Stomach (tissue), 8 donors: ENCODE measurements at regions not wholly inside any gene's neighbourhood (a gene's known extent, or its start where the extent isn't known, plus 50 kb on each side); places are given as distances from the start of the nearest gene placed in this dataset.

Experiments
- DNase-seq, 2 donors: peaks; one replicate each; pipeline versions ENCODE4 v3.0.0 to v3.0.0-alpha.2; 2013 to 2019
- H3K27ac ChIP-seq, 5 donors: fragments of 200-600 bp in 4 of 5; sonication (generic) in 4 of 5; one replicate each; pipeline ENCODE4 v1.5.1; 2013 to 2019; ENCODE audit warnings: mild to moderate bottlenecking in 1 of 5, moderate library complexity in 1 of 5
- H3K27me3 ChIP-seq, 3 donors: fragments of 200-600 bp; sonication (generic); one replicate each; pipeline ENCODE4 v1.5.1; 2017 to 2019; ENCODE audit warnings: mixed run types in 1 of 3
- H3K36me3 ChIP-seq, 4 donors: fragments of 200-600 bp; sonication (generic); 1 replicate in 3 of 4; 2 replicates in 1 of 4; pipeline ENCODE4 v1.5.1; 2016 to 2019
- H3K4me1 ChIP-seq, 4 donors: fragments of 200-600 bp; sonication (generic); one replicate each; pipeline ENCODE4 v1.5.1; 2016 to 2019
- H3K4me3 ChIP-seq, 4 donors: fragments of 200-600 bp; sonication (generic) in 3 of 4; one replicate each; pipeline ENCODE4 v1.5.1; 2016 to 2019; ENCODE audit warnings: mild to moderate bottlenecking in 1 of 4
- H3K9me3 ChIP-seq, 4 donors: fragments of 200-600 bp; sonication (generic); one replicate each; pipeline ENCODE4 v1.5.1; 2016 to 2019
- EP300 ChIP-seq: sonication (generic); formaldehyde crosslinking; IDR thresholded peaks from one replicate; pipeline ENCODE4 v1.6.1; 2017; ENCODE audit warnings: antibody characterized with exemption
- POLR2A ChIP-seq, 4 donors: fragments of 450-650 bp; IDR thresholded peaks; one replicate each; pipeline ENCODE4 v1.6.1; 2016; ENCODE audit warnings: antibody characterized with exemption in 4 of 4, control low read depth in 2 of 4, mild to moderate bottlenecking in 1 of 4, moderate library complexity in 1 of 4
- POLR2AphosphoS5 ChIP-seq, 3 donors: sonication (generic); formaldehyde crosslinking; IDR thresholded peaks; one replicate each; pipeline ENCODE4 v1.6.1; 2016; ENCODE audit warnings: antibody characterized with exemption in 3 of 3
- WGBS, 5 donors: extraction: QIAGEN DNeasy Blood & Tissue Kit in 3 of 5; methylation state at CpG; one replicate each; pipeline versions ENCODE4 v1.1.5 to v1.1.7; 2013 to 2018; 5-methylcytosine and 5-hydroxymethylcytosine counted together
- intact Hi-C: fragments of 100-400 bp; cut with DNase I; formaldehyde crosslinking; loops from one replicate; pipeline ENCODE4 v1.15.1; 2023; ENCODE audit warnings: low total_unique reads
- TF ChIP-seq, protein P1 (sequence below), 7 experiments: fragments of 450-650 bp in 4 of 7; fragments of 200-600 bp in 3 of 7; sonication (generic) in 3 of 7; IDR thresholded peaks; one replicate each; pipeline ENCODE4 v1.5.1; 2016 to 2019; ENCODE audit warnings: antibody characterized with exemption in 7 of 7, control low read depth in 2 of 7, mild to moderate bottlenecking in 1 of 7
- donor health status: healthy with polysubstance abuse.
- donor health status: Bipolar disorder and iron deficiency.
- donor health status: healthy.

DNA sequence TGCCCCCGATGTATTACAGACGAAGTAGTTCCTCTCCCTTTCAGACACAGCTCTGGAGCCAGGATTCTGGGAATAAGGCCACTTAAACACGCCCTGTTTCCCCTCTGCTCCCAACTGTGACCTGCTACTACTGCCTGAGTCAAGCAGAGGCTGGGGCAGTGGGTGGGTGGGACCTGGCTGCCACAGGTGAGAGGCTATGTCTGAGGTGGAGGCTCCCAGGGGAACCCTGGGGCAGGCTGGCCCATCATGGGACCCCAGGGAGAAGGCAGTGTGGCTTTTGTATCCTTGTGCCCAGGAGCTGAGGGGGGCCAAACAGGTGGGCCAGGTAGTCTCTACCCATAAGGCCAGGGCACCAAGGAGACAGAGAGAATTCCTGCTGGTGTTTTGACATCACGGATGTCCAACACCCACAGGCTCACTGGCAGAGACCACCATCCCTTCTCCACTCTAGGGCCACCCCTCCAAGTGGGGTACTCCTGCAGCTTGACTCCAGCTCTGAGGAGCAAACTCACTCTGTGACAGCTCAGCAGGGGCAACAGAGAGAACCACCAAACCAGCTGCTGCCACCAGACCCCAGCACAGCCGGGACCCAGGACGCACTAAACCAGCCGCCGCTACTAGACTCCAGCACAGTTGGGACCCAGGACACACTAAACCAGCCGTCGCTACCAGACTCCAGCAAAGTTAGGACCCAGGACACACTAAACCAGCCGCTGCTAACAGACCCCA lies 105.3 kb upstream of the SMURF2 start:
- intact Hi-C loops = no loop called here
- H3K4me1 ChIP-seq = peaks cover 0 to 1% (median under 1%) of the 10 kb centered on the region in 4 donors
- peaks cover 0 to 29% (median 23%) of the 10 kb centered on the region in 4 donors for H3K36me3 ChIP-seq
- H3K9me3 ChIP-seq = no peaks in the 10 kb centered on the region
- WGBS, 5 donors = 72 to 90% (median 87%) methylated on average over 5 to 11 of the region's 11 CpGs
- TF ChIP-seq POLR2A (IDR thresholded peaks at IDR 0.05) (no peak), EP300 (no peak), POLR2AphosphoS5 (IDR thresholded peaks at IDR 0.05) (no peak)
- TF ChIP-seq, protein P1, sequence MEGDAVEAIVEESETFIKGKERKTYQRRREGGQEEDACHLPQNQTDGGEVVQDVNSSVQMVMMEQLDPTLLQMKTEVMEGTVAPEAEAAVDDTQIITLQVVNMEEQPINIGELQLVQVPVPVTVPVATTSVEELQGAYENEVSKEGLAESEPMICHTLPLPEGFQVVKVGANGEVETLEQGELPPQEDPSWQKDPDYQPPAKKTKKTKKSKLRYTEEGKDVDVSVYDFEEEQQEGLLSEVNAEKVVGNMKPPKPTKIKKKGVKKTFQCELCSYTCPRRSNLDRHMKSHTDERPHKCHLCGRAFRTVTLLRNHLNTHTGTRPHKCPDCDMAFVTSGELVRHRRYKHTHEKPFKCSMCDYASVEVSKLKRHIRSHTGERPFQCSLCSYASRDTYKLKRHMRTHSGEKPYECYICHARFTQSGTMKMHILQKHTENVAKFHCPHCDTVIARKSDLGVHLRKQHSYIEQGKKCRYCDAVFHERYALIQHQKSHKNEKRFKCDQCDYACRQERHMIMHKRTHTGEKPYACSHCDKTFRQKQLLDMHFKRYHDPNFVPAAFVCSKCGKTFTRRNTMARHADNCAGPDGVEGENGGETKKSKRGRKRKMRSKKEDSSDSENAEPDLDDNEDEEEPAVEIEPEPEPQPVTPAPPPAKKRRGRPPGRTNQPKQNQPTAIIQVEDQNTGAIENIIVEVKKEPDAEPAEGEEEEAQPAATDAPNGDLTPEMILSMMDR (IDR thresholded peaks at IDR 0.05) = no peak
- H3K27ac ChIP-seq = no peak overlapping the region
- no peaks in the 10 kb centered on the region for H3K27me3 ChIP-seq
- no peak overlapping the region for H3K4me3 ChIP-seq
- DNase-seq = no peak

DNA sequence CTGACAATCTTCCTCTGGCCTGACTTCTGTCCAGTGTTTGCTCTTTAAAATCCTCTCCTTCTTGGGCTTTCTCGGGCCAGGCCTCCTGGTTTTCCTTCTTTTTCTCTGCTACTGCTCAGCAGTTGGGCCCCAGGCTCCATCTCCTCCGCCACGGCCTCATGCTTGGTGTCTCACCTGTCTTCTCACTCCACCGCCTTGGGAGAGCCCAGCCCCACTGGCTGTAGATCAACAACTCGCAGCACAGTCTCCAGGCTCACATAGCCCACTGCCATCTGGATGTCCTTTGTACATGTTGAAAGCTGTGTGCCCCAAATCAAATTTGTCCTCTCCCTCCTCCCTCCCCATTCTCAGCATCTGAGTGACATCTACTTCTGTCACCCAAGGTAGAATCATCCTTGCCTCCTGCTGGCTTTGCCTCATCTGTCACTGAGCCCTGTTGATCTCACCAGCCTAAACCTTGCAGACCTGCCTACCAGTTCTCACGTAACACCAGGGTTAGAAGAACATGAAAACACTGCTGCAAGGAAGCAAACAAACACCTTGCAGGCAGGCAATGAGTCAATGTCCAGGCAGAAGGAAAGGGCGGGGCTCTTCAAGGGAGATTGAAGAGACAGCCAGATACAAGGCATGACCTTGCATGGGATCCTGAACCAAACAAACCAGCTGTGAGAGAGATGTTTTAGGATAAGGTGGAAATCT lies 103.2 kb upstream of the SMURF2 start:
- intact Hi-C loops = no loop called here
- DNase-seq = no peak
- H3K27ac ChIP-seq = no peak overlapping the region
- no peaks in the 10 kb centered on the region for H3K4me1 ChIP-seq
- H3K9me3 ChIP-seq = no peaks in the 10 kb centered on the region
- no peaks in the 10 kb centered on the region for H3K27me3 ChIP-seq
- no peak overlapping the region for H3K4me3 ChIP-seq
- no peak for TF ChIP-seq POLR2AphosphoS5 (IDR thresholded peaks at IDR 0.05)
- TF ChIP-seq, protein P1 (IDR thresholded peaks at IDR 0.05) = no peak
- no peak for TF ChIP-seq EP300
- no peak for TF ChIP-seq POLR2A (IDR thresholded peaks at IDR 0.05)
- 91 to 93% (median 93%) methylated on average over 7 of the region's 7 CpGs for WGBS, 5 donors
- peaks cover 4 to 46% (median 40%) of the 10 kb centered on the region in 4 donors for H3K36me3 ChIP-seq

GRCh38 chr17:64750891-64751677 lies 89.0 kb upstream of the SMURF2 start:
- no peak overlapping the region for H3K4me3 ChIP-seq
- no peaks in the 10 kb centered on the region for H3K4me1 ChIP-seq
- TF ChIP-seq, protein P1 (IDR thresholded peaks at IDR 0.05) = no peak
- no peak for TF ChIP-seq POLR2A (IDR thresholded peaks at IDR 0.05)
- WGBS, 5 donors = 90 to 95% (median 94%) methylated on average over 14 of the region's 14 CpGs
- intact Hi-C loops = no loop called here
- H3K27me3 ChIP-seq = no peaks in the 10 kb centered on the region
- DNase-seq = no peak
- no peak overlapping the region for H3K27ac ChIP-seq
- H3K36me3 ChIP-seq = peaks cover 21 to 76% (median 73%) of the 10 kb centered on the region in 4 donors
- H3K9me3 ChIP-seq = no peaks in the 10 kb centered on the region

DNA sequence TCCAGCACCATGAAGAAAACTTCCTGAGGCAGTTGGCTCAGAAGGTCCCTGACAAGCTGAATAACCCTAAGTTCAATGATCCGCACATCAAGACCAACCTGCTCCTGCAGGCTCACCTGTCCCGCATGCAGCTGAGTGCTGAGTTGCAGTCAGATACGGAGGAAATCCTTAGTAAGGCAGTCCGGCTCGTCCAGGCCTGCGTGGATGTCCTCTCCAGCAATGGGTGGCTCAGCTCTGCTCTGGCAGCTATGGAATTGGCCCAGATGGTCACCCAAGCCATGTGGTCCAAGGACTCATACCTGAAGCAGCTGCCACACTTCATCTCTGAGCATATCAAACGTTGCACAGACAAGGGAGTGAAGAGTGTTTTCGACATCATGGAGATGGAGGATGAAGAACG lies 88.4 kb upstream of the SMURF2 start:
- DNase-seq = no peak
- Histone ChIP-seq H3K9me3 (no peaks in the 10 kb centered on the region), H3K27ac (no peak overlapping the region), H3K4me3 (no peak overlapping the region), H3K4me1 (no peaks in the 10 kb centered on the region), H3K27me3 (no peaks in the 10 kb centered on the region), H3K36me3 (peaks cover 18 to 70% (median 67%) of the 10 kb centered on the region in 4 donors)
- TF ChIP-seq POLR2AphosphoS5 (IDR thresholded peaks at IDR 0.05) (no peak), EP300 (no peak), POLR2A (IDR thresholded peaks at IDR 0.05) (no peak)
- TF ChIP-seq, protein P1 (IDR thresholded peaks at IDR 0.05) = no peak
- intact Hi-C loops = no loop called here
- WGBS, 5 donors = 90 to 96% (median 94%) methylated on average over 7 to 9 of the region's 9 CpGs
